Osteocyte (in vitro differentiated cells): ENCODE measurements at regions not wholly inside any gene's neighbourhood (a gene's known extent, or its start where the extent isn't known, plus 50 kb on each side); places are given as distances from the start of the nearest gene placed in this dataset.

ENCODE experiments used
- DNase-seq: peaks from one replicate; pipeline ENCODE4 v3.0.0; 2021; ENCODE audit warnings: mixed read lengths; ENCODE audit not compliant: unreplicated experiment; ENCODE audit errors: extremely low spot score
- H3K27ac Mint-ChIP-seq: one replicate; pipeline ENCODE4 v1.8.0; 2021; ENCODE audit warnings: mild to moderate bottlenecking, mixed read lengths; ENCODE audit not compliant: unreplicated experiment
- H3K27me3 Mint-ChIP-seq: one replicate; pipeline ENCODE4 v1.8.0; 2021; ENCODE audit warnings: mixed read lengths; ENCODE audit not compliant: unreplicated experiment
- H3K36me3 Mint-ChIP-seq: one replicate; pipeline ENCODE4 v1.8.0; 2021; ENCODE audit warnings: mixed read lengths; ENCODE audit not compliant: unreplicated experiment
- H3K4me1 Mint-ChIP-seq: one replicate; pipeline ENCODE4 v1.8.0; 2021; ENCODE audit warnings: mixed read lengths; ENCODE audit not compliant: unreplicated experiment
- H3K4me3 Mint-ChIP-seq: one replicate; pipeline ENCODE4 v1.8.0; 2021; ENCODE audit warnings: mild to moderate bottlenecking, moderate library complexity, mixed read lengths; ENCODE audit not compliant: unreplicated experiment
- H3K9me3 Mint-ChIP-seq: one replicate; pipeline ENCODE4 v1.8.0; 2021; ENCODE audit warnings: mixed read lengths; ENCODE audit not compliant: unreplicated experiment
- TF ChIP-seq, protein P1 (sequence below): fragments of 200-600 bp; sonication (generic); IDR thresholded peaks from 2 replicates; pipeline ENCODE4 v1.5.0; 2021; ENCODE audit warnings: antibody characterized with exemption, mild to moderate bottlenecking, moderate library complexity

DNA sequence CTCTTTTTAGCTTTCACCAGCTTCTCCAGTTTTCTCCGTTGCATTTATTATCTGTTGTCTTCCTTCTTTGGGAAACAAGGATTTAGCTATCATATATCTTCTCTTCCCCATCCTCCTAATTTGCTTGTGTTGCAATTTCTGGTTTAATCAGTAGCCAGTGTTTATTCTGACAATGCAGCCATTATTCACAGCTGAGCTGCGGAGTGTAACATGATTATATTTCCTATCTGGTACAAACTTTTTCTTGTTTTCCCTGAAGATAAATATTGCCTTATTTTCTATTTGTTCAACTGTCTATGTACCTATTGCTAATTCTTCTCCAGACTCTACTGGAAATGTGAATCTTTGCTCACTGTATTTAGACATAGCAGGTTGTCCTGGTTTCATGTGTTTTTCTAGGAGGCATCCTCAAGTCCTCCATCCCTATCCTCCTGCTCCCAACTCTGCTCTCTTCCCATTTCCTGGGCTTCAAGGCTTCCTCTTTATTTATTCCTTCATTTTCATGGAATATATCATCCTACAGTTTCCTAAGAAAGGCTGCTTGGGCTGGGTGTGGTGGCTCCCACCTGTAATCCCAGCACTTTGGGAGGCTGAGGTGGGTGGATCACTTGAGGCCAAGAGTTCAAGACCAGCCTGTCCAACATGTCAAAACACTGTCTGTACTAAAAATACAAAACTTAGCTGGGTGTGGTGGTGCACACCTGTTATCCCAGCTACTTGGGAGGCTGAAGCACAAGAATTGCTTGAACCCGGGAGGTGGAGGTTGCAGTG is 72.4 kb upstream of the KDM7A start:
- peaks cover 7% of the 10 kb centered on the region for H3K4me1 Mint-ChIP-seq
- DNase-seq: no peak
- H3K27me3 Mint-ChIP-seq: peaks cover 14% of the 10 kb centered on the region
- no peaks in the 10 kb centered on the region for H3K36me3 Mint-ChIP-seq
- H3K9me3 Mint-ChIP-seq: no peaks in the 10 kb centered on the region
- H3K4me3 Mint-ChIP-seq: no peak overlapping the region
- TF ChIP-seq, protein P1, sequence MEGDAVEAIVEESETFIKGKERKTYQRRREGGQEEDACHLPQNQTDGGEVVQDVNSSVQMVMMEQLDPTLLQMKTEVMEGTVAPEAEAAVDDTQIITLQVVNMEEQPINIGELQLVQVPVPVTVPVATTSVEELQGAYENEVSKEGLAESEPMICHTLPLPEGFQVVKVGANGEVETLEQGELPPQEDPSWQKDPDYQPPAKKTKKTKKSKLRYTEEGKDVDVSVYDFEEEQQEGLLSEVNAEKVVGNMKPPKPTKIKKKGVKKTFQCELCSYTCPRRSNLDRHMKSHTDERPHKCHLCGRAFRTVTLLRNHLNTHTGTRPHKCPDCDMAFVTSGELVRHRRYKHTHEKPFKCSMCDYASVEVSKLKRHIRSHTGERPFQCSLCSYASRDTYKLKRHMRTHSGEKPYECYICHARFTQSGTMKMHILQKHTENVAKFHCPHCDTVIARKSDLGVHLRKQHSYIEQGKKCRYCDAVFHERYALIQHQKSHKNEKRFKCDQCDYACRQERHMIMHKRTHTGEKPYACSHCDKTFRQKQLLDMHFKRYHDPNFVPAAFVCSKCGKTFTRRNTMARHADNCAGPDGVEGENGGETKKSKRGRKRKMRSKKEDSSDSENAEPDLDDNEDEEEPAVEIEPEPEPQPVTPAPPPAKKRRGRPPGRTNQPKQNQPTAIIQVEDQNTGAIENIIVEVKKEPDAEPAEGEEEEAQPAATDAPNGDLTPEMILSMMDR: no peak
- no peak overlapping the region for H3K27ac Mint-ChIP-seq

DNA sequence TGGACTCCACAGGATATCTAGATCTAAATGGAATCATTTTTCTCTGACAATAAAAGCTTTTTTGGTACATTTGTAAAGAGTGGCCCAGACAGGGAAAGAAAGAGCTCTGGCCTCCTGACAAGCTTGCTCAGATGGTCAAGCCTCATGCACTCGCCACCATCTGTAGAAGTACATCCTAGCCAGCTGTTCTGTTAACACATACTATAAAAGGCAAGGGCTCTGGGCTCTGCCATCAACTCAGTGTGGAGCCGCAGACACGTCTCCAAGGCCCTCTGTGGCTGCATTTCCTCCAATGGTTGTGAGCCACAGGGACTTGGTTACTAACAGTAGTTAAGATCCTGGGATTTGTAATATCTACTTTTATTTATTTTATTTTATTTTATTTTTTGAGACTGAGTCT is 70.8 kb upstream of the KDM7A start:
- no peak overlapping the region for H3K4me3 Mint-ChIP-seq
- H3K4me1 Mint-ChIP-seq: no peaks in the 10 kb centered on the region
- H3K27ac Mint-ChIP-seq: no peak overlapping the region
- TF ChIP-seq, protein P1: no peak
- H3K9me3 Mint-ChIP-seq: no peaks in the 10 kb centered on the region
- peaks cover 14% of the 10 kb centered on the region for H3K27me3 Mint-ChIP-seq
- DNase-seq: no peak
- no peaks in the 10 kb centered on the region for H3K36me3 Mint-ChIP-seq

DNA sequence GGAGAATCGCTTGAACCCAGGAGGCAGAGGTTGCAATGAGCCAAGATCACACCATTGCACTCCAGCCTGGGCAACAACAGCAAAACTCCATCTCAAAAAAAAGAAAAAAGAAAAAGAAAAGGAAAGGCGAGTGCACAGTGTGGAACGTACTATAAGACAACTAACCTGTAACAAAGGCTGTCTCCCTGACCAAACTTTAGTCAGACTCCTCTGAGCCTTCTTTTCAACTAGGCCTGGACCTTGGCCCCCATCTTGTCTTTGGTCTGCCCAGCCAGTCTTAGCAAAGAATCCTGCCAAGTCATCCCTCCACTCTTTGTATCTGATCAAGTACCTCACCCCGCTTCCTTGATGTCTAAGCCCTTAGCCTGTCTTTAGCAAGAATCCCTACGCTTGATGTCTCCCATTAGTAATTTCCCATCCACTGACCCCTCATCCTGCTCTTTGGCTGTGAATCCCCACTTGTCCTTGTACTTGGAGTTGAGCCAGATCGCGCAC is 68.9 kb upstream of the KDM7A start:
- no peaks in the 10 kb centered on the region for H3K9me3 Mint-ChIP-seq

DNA sequence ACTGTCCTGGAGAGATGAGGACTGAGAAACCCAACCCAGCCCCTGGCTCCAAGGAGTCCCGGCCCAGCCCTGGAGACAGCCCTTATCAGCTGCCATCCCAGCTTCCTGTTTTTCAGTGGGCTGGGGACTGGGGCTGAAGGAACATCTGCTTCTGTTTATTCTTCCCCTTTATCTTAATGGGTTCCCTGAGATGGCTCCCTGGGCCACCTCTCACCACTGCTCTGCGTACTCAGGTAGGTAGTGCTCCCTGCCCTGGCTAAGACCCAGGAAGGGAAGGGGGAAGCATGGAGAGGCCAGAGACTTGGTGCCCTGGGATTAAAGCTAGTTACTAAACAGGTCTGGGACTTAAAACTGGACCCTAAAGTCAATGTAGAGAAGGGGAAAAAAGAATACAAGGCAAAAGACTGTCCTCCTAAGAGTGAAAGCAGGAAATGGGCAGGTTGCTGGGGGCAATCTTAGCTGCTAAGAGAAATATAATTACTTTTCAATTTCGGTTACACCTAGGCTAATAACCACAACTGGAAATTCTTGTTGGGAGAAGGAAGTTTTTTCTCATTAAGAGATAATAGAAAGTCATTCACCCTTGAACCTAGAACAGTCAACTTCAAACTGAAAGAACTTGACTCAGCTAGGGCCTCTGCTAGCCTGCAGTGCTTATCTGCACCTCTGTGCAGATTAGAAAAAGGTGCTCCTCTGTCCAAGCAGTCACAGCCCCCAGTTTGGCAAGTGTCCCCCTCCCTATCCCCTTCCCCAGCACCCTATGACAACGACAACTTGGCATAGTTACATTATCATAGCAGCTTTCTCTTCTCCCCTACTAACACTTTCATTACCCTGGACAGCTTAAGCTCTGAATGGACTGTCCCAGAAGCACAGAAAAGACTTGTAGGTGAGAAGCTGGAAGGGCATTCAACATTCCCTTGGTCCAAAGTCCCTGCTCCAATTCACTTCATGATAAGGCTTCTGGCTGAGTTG is 65.6 kb upstream of the KDM7A start:
- Mint-ChIP-seq H3K4me3 (no peak overlapping the region), H3K9me3 (no peaks in the 10 kb centered on the region), H3K27ac (no peak overlapping the region), H3K27me3 (peaks cover 12% of the 10 kb centered on the region), H3K4me1 (no peaks in the 10 kb centered on the region), H3K36me3 (no peaks in the 10 kb centered on the region)
- no peak for DNase-seq
- TF ChIP-seq, protein P1: no peak

More for the DNA sequence above, 68.9 kb upstream of the KDM7A start:
- H3K27me3 Mint-ChIP-seq: peaks cover 17% of the 10 kb centered on the region
- H3K4me1 Mint-ChIP-seq: no peaks in the 10 kb centered on the region
- no peak overlapping the region for H3K27ac Mint-ChIP-seq
- no peak overlapping the region for H3K4me3 Mint-ChIP-seq
- no peak for DNase-seq
- H3K36me3 Mint-ChIP-seq: no peaks in the 10 kb centered on the region
- TF ChIP-seq, protein P1: no peak

DNA sequence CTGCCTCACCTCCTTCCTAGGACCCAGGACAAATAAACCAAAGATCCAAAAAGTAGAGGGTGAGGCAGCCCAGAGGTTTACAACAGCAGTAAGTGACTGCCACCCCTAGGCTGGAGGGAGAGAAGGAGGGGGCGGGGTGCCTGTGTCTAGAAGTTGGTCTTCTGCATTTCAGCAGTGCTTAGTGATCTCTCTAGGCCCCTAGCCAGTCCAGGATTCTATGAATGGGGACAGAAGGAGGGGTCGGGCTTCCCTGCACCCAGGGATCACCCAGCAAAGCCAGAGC is 62.8 kb upstream of the KDM7A start:
- Mint-ChIP-seq H3K36me3 (no peaks in the 10 kb centered on the region), H3K4me3 (no peak overlapping the region)

More for the DNA sequence above, 62.8 kb upstream of the KDM7A start:
- Mint-ChIP-seq H3K4me1 (no peaks in the 10 kb centered on the region), H3K27ac (no peak overlapping the region), H3K9me3 (no peaks in the 10 kb centered on the region), H3K27me3 (peaks cover 20% of the 10 kb centered on the region)
- DNase-seq: no peak
- TF ChIP-seq, protein P1: no peak
